HEK293T (cell line): ENCODE measurements at regions not wholly inside any gene's neighbourhood (a gene's known extent, or its start where the extent isn't known, plus 50 kb on each side); places are given as distances from the start of the nearest gene placed in this dataset.

Experiments
- ARNT ChIP-seq: fragments of 450-650 bp; IDR thresholded peaks from 2 replicates; pipeline ENCODE4 v1.6.1; 2017; ENCODE audit warnings: mild to moderate bottlenecking
- CTBP1 ChIP-seq: fragments of 450-650 bp; IDR thresholded peaks from 2 replicates; pipeline ENCODE4 v1.6.1; 2016; ENCODE audit warnings: borderline replicate concordance
- ELF4 ChIP-seq: fragments of 450-650 bp; IDR thresholded peaks from 2 replicates; pipeline ENCODE4 v1.6.1; 2017; ENCODE audit warnings: antibody characterized with exemption
- FOXA1 ChIP-seq: fragments of 450-650 bp; IDR thresholded peaks from 2 replicates; pipeline ENCODE4 v1.6.1; 2016; ENCODE audit warnings: mild to moderate bottlenecking
- FOXM1 ChIP-seq: fragments of 450-650 bp; IDR thresholded peaks from 2 replicates; pipeline ENCODE4 v1.6.1; 2017; ENCODE audit warnings: mild to moderate bottlenecking, borderline replicate concordance
- NFRKB ChIP-seq: fragments of 450-650 bp; IDR thresholded peaks from 2 replicates; pipeline ENCODE4 v1.6.1; 2016; ENCODE audit warnings: mild to moderate bottlenecking, moderate library complexity
- SP1 ChIP-seq: fragments of 450-650 bp; IDR thresholded peaks from 2 replicates; pipeline ENCODE4 v1.6.1; 2017
- TARDBP ChIP-seq: fragments of 450-650 bp; IDR thresholded peaks from 2 replicates; pipeline ENCODE4 v1.6.1; 2016
- ZNF384 ChIP-seq: fragments of 450-650 bp; IDR thresholded peaks from 2 replicates; pipeline ENCODE4 v1.6.1; 2016

DNA sequence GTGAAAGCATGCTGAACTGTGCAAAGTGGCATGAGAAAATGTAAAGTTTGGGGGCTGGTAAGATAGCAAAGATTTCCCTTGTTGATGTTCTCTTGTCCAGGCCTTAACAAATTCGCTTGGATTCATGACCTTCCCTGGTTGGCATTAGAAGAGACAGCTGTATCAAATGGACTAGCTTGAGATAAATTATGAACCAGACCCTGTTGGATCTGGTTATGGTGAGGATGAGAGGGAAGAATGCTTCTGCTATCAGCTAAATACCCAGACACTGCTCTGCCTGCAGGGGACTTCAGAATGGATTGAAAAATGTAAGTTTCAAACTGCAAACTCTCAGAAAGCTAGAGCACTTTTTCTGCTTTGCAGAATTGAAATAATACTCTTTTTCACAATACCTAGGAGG is 135.2 kb downstream of the EFNB2 start:
- TF ChIP-seq ELF4 (no peak), TARDBP (no peak), SP1 (no peak), ARNT (no peak), ZNF384 (no peak), NFRKB (no peak), FOXA1 (no peak), FOXM1 (no peak), CTBP1 (no peak)
